ENCODE measurements at regions not wholly inside any gene's neighbourhood (a gene's known extent, or its start where the extent isn't known, plus 50 kb on each side); places are given as distances from the start of the nearest gene placed in this dataset.
A peak's percentile ranks its signal among the peaks of the same experiment; 100 is the strongest.

DNA sequence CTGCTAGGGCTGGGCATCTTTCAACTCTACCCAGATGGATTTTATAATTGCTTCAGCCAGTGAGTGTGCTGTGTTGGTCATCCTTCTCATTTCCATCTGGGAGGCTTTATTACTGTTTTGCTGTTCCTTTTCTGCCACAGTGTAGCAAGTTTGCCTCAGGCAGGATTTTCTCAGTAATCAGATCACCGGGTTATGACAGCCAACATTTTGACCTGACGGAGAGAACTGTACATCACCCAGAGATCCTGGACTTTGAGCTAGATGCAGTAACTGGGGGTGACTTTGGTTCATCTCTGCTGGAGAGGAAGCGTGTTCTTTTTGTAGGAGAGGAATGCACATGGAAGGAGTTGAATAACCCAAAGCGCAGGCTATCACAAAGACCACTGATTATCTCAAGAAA, 111.8 kb upstream of the AGR3 start:
- H3K27me3 Mint-ChIP-seq = peaks cover 2% of the 10 kb centered on the region
- no peaks in the 10 kb centered on the region for H3K4me1 Mint-ChIP-seq (ENCODE audit: low read depth)
- no peak overlapping the region for H3K27ac Mint-ChIP-seq
- no peaks in the 10 kb centered on the region for H3K36me3 Mint-ChIP-seq
- H3K9me3 Mint-ChIP-seq (ENCODE audit: low read depth) = no peaks in the 10 kb centered on the region
- no peak overlapping the region for H3K4me3 Mint-ChIP-seq

DNA sequence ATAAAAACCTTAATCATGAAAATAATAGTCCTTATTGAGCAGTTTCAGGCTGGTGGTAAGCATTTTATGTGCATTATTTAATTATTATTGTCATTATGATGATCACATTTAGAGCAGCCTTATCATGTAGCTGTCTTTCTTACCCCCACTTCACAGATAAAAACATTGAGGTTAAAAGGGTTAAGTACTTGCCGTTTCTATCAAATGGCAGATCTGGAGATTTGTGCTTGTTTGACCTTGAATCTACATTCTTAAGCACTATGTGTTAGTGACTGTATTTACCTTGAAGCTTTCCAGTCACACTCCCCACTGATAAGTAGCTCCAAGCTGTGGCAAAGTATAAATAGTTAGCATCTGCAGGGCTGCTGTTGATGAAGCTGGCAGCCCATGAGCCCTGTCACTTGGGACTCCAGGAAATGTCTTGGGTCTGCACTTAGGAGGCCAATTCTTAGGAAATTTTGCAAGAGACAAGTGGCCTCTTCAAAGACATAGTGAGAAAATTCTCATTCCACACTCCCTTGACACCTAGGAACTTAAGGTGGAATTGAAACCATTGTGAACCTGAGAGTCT, 116.8 kb upstream of the AGR3 start:
- no peaks in the 10 kb centered on the region for H3K27me3 Mint-ChIP-seq
- no peaks in the 10 kb centered on the region for H3K36me3 Mint-ChIP-seq
- peaks cover 12% of the 10 kb centered on the region for H3K4me1 Mint-ChIP-seq (ENCODE audit: low read depth)
- H3K27ac Mint-ChIP-seq = no peak overlapping the region
- H3K9me3 Mint-ChIP-seq (ENCODE audit: low read depth) = no peaks in the 10 kb centered on the region
- no peak overlapping the region for H3K4me3 Mint-ChIP-seq

DNA sequence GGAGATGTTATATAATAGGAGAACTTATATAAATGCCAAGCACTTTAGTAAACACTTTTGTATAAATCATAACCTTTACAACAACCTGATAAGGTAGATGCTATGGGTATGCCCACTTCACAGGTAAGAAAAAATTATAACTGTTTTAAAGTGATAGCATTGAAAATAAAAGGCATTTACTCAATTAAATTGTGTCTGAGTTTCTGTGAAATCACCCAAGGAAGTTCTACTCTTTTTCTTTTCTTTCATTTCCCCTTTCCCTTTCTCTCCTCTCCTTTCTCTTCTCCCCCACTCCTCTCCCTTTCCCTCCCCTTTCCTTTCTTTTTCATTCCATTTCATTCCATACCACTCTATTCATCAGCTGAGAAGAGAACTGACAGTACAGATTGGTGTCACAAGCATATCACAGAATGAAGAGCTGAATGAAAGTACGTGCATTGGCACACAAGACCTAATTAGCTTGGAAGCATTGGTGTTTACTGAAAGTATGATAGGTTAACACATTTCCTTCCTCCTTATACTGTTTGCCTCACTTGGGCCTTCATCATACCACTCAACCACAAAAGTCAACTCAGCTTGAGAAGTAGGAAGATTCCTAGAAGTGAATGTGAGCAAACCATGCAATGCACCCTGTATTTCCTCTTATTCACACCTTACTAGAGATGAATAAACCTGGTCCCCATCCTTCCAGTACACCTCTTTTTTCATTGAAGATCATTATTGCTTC, 117.9 kb upstream of the AGR3 start:
- no peaks in the 10 kb centered on the region for H3K9me3 Mint-ChIP-seq (ENCODE audit: low read depth)
- H3K4me3 Mint-ChIP-seq = no peak overlapping the region
- H3K36me3 Mint-ChIP-seq = peaks cover 2% of the 10 kb centered on the region
- peaks cover 12% of the 10 kb centered on the region for H3K4me1 Mint-ChIP-seq (ENCODE audit: low read depth)
- H3K27me3 Mint-ChIP-seq = no peaks in the 10 kb centered on the region
- peak overlapping the region; percentile 81 for H3K27ac Mint-ChIP-seq

DNA sequence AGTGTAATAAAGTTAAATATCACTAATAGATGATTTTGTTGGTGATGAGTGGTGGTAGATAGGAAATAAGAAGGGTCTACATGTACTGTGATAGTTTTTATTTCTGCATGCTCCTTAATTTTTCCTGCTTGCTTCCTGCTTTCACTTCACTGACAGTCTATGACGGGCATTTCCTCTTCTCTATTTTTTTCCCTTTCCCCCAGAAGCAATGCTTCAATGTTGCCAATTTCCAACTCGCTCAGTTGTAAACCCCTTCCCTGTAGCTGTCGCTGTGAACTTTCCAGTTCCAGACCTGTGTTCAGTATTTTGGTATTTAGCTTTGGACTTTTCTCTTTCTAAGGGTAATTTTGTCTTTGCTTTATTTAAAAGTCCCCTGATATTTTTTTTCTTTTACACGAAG, 123.5 kb upstream of the AGR3 start:
- no peaks in the 10 kb centered on the region for H3K9me3 Mint-ChIP-seq (ENCODE audit: low read depth)
- no peaks in the 10 kb centered on the region for H3K27me3 Mint-ChIP-seq
- H3K27ac Mint-ChIP-seq = no peak overlapping the region
- H3K4me1 Mint-ChIP-seq (ENCODE audit: low read depth) = peaks cover 12% of the 10 kb centered on the region
- peaks cover 2% of the 10 kb centered on the region for H3K36me3 Mint-ChIP-seq
- H3K4me3 Mint-ChIP-seq = no peak overlapping the region

DNA sequence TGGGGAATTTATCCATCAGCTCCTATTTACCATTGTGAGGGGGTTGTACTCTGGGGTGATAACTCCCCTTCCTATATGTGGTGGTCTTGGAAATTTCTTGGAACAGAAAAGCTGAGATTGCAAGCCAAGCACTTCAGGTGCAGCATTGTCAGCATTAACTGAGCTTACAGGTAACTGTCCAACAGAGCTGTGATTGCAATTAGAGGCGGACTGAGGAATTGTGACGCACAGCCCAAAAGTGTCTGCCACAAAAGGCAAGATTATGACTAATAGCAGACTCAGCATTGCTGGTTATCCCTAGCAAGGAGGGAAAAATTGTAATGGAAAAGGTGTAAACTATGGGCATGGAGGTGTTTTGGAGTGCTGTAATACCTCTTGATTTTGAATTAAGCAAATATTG, 126.1 kb upstream of the AGR3 start:
- no peaks in the 10 kb centered on the region for H3K9me3 Mint-ChIP-seq (ENCODE audit: low read depth)
- H3K4me3 Mint-ChIP-seq = no peak overlapping the region
- H3K27ac Mint-ChIP-seq = no peak overlapping the region
- peaks cover 16% of the 10 kb centered on the region for H3K4me1 Mint-ChIP-seq (ENCODE audit: low read depth)
- no peaks in the 10 kb centered on the region for H3K27me3 Mint-ChIP-seq
- H3K36me3 Mint-ChIP-seq = peaks cover 2% of the 10 kb centered on the region

DNA sequence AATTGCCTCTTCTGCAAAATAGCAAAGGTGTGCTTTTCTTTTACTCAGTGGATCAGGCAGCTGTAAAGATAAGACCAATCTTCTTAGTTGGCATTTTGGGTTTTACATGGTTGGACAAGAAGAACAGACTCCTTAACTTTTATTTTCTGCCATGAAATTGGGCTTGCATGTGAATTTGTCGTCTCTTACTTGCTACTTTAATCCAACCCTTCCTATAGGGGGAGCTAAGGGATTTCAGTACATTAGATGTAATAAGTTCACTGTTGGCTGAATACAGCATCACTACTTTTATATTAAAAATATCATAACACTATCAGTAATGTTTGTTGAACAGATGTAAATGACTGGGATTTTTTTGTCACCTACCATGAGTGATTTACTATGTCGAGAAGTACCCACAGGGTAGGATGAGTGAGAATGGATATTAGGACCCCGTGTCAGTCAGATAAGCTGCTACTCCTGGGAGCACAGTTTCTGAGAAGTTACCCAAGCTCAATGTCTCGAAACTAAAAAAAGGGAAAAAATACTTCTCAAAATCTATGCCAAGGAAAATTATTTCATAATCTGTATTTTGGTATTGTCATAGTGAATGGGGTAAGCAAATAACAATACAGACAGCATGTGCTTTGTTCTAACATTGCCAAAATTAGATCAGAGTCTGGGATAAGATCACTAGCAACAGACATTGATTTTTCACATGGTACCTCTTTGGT, 127.4 kb upstream of the AGR3 start:
- no peaks in the 10 kb centered on the region for H3K27me3 Mint-ChIP-seq
- peaks cover 16% of the 10 kb centered on the region for H3K4me1 Mint-ChIP-seq (ENCODE audit: low read depth)
- H3K9me3 Mint-ChIP-seq (ENCODE audit: low read depth) = no peaks in the 10 kb centered on the region
- no peak overlapping the region for H3K4me3 Mint-ChIP-seq
- H3K27ac Mint-ChIP-seq = no peak overlapping the region
- no peaks in the 10 kb centered on the region for H3K36me3 Mint-ChIP-seq

DNA sequence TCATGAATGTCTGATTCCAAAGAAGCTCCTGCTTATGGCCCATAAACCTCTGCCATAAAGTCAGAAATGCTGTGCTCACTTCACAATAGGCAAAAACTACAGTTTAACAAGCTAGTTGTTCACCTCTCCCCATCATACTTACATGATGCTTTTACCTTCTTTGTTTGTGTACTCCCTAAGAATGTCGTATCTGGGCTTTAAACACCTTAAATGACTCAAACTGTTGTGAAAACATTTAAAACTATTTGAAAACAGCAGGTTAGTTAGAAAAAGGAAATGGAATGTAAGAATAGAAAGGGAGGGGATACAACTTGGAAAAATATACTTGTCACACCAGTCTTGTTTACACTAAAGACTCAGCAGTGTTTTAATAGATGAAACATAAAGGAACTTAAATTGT, 128.2 kb upstream of the AGR3 start:
- Mint-ChIP-seq H3K27me3 (no peaks in the 10 kb centered on the region), H3K4me3 (no peak overlapping the region), H3K4me1 (ENCODE audit: low read depth) (peaks cover 16% of the 10 kb centered on the region), H3K27ac (no peak overlapping the region), H3K36me3 (no peaks in the 10 kb centered on the region), H3K9me3 (ENCODE audit: low read depth) (no peaks in the 10 kb centered on the region)

DNA sequence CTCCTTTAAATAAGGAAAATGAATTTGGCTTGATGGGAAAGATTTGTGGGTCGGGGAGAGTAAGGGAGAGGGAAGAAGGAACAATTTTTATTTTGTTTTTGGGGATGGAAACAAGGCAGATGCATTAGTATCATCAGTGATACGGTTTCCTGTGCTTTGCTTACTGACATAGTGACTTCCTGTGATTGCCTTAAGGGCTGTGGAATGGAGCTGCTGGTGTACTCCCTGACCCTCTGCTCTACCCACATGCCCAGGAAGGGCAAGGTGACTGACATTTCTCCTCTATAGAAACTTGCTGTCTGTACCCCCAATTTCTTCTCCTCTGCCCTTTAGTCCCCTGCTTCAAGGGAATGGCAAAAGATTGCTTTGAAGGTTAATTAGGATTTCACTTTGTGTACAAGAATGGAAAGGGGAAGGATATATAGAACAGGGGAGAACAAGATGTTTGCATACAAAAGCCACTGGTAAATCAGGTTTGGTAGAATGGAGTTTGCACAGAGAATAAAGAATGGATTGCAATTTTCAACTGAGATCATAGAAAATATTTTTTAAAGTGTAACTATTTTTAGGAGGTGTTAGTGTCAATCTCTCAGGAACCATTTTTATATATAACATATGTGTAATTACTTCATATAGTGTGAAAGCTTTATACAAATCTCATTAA, 129.0 kb upstream of the AGR3 start:
- Mint-ChIP-seq H3K4me3 (no peak overlapping the region), H3K27ac (no peak overlapping the region), H3K4me1 (ENCODE audit: low read depth) (peaks cover 16% of the 10 kb centered on the region), H3K27me3 (no peaks in the 10 kb centered on the region), H3K9me3 (ENCODE audit: low read depth) (no peaks in the 10 kb centered on the region), H3K36me3 (no peaks in the 10 kb centered on the region)

DNA sequence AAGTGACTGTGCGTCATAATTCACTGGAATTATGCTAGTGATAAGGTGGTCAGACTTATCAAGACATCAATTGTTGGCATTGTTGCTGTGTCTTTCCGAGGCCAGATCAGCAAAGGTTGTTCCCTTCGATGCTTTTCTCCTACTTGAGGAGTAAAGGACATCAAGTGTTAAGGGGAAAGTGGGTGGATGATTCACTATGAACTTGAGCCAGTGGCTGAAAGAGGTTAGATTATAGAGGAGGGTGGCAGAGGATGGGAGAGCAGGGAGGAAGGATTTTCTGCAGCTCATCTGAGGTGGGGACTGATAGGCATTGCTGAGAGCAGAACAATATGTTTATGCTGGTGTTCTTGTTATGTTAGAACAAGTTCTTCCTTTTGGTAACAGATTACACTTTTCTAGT, 131.4 kb upstream of the AGR3 start:
- H3K4me3 Mint-ChIP-seq = no peak overlapping the region
- no peaks in the 10 kb centered on the region for H3K36me3 Mint-ChIP-seq
- H3K27me3 Mint-ChIP-seq = no peaks in the 10 kb centered on the region
- H3K27ac Mint-ChIP-seq = no peak overlapping the region
- H3K9me3 Mint-ChIP-seq (ENCODE audit: low read depth) = no peaks in the 10 kb centered on the region
- H3K4me1 Mint-ChIP-seq (ENCODE audit: low read depth) = peaks cover 16% of the 10 kb centered on the region

DNA sequence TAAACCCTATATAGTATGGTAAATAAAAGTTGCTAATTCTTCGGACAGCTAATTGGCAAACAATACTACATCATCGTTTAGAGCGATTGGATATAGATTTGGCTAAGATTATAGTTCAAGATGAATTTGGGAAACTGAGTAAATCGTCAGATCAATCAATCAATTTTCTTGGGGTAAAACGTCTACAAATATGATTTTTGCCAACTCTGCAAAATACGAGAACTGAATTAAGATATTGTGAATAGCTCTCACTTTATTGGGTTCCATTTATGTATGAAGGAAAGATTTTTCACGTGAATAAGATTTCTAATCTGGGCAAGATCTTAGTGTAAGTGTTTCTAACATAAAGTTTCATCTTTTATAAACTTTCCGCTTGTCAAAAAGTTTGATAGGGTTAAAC, 132.9 kb upstream of the AGR3 start:
- Mint-ChIP-seq H3K4me3 (no peak overlapping the region), H3K36me3 (no peaks in the 10 kb centered on the region), H3K27me3 (no peaks in the 10 kb centered on the region), H3K9me3 (ENCODE audit: low read depth) (no peaks in the 10 kb centered on the region), H3K27ac (no peak overlapping the region), H3K4me1 (ENCODE audit: low read depth) (peaks cover 11% of the 10 kb centered on the region)

DNA sequence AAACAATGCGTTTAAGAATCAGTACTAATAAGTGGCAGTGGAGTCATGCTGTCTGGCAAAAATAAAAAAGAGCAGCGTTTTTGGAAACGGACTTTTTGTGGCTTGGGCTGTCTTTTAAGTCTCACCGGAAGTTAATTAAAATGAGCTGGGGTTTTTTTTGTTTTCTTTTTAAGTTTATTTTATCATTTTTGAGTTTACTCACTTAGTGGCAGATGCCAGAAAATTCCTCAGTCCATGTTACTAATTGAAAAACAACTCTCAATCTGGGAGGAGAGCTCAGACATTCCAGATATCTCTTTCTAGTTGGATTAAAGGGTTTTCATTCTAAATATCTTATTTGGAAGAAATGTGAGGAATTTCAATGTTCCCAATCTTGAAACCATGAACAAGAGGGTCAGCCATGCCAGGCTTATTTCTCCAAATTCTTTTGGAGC, 133.8 kb upstream of the AGR3 start:
- no peak overlapping the region for H3K4me3 Mint-ChIP-seq
- no peak overlapping the region for H3K27ac Mint-ChIP-seq
- H3K27me3 Mint-ChIP-seq = peaks cover 5% of the 10 kb centered on the region
- H3K9me3 Mint-ChIP-seq (ENCODE audit: low read depth) = no peaks in the 10 kb centered on the region
- peaks cover 4% of the 10 kb centered on the region for H3K4me1 Mint-ChIP-seq (ENCODE audit: low read depth)
- H3K36me3 Mint-ChIP-seq = no peaks in the 10 kb centered on the region

DNA sequence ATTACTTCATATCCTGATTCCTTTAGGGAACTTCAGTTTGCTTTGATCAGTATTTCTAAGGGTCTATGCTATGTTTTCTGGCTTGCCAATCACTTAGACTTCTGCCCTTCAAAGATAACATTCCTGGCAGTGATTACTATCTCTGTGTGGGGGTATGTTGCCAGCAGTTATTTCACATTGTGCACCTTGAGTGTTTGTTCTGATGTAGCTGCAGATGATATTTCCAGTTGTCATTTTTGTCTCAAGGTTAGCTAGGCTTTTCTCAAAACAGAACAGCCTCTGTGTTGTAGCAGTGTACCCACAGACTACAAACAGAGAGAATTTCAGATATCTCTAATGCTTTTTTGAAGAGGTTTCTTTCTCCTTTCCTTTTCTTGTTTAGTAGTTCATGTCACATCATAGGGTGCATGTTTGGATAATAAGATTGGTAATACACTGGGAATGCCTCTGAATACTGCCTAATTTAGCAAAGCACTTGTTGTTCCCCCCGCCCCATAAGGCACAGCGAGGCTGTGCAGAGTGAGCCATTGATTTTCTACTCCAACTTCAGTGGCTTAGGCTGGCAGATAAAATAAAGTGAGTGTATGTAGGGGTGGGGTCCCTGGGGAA, 134.7 kb upstream of the AGR3 start:
- Mint-ChIP-seq H3K4me3 (no peak overlapping the region), H3K27me3 (peaks cover 5% of the 10 kb centered on the region), H3K36me3 (no peaks in the 10 kb centered on the region), H3K4me1 (ENCODE audit: low read depth) (no peaks in the 10 kb centered on the region), H3K27ac (no peak overlapping the region), H3K9me3 (ENCODE audit: low read depth) (no peaks in the 10 kb centered on the region)

DNA sequence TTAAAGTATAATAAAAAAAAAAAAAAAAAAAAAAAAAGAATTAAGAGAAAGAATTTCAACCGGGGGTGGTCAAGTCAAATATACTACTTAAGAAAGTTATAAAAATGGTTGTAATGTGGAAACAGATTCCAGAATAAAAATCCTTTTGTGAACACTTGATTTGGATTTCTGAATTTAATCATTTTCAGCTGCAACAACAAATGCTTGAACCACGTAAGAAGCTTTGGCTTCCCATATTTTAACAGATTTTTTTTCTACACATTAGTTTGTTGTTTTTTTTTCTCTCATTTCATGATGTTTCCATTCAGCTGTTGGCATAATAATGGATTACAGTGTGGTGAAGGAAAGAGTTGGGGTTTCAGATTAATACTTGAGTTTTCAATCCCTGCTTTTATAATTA, 137.3 kb upstream of the AGR3 start:
- no peaks in the 10 kb centered on the region for H3K36me3 Mint-ChIP-seq
- peaks cover 10% of the 10 kb centered on the region for H3K4me1 Mint-ChIP-seq (ENCODE audit: low read depth)
- H3K27me3 Mint-ChIP-seq = peaks cover 9% of the 10 kb centered on the region
- no peak overlapping the region for H3K27ac Mint-ChIP-seq
- H3K9me3 Mint-ChIP-seq (ENCODE audit: low read depth) = no peaks in the 10 kb centered on the region
- no peak overlapping the region for H3K4me3 Mint-ChIP-seq

DNA sequence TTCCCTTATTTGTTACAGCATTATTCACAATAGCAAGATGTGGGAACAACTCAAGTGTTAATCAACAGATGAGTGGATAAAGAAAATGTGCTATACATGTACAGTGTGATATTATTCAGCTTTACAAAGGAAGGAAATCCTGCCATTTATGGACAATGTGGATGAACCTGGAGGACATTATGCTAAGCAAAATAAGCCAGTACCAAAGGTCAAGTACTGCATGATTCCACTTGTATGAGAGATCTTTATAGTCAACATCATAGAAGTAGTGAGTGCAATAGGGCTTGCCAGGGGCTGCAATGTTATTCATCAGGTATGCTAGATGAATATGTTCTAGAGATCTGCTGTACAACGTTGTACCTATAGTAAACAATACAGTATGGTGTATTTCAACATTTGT, 138.5 kb upstream of the AGR3 start:
- H3K4me3 Mint-ChIP-seq = no peak overlapping the region
- H3K4me1 Mint-ChIP-seq (ENCODE audit: low read depth) = peaks cover 10% of the 10 kb centered on the region
- no peaks in the 10 kb centered on the region for H3K9me3 Mint-ChIP-seq (ENCODE audit: low read depth)
- H3K36me3 Mint-ChIP-seq = no peaks in the 10 kb centered on the region
- no peak overlapping the region for H3K27ac Mint-ChIP-seq
- peaks cover 9% of the 10 kb centered on the region for H3K27me3 Mint-ChIP-seq

DNA sequence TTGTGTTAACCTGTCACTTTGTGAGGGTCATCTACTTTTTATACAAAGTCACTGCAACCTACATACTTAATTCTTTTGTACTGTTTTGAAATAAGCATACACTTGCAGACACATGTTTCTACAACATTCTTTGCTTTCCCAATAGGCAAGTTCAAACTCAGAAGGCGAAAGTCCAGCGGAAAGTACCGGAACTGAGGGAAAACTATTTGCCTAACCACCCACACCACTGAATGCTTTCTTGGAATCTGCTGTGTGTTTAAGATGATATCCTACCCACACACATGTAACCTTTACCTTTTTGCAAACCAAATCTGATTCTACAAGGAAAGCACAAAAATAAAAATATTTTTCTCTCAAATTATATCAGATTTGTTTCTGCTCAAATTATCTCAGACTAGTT, 139.4 kb upstream of the AGR3 start:
- Mint-ChIP-seq H3K4me1 (ENCODE audit: low read depth) (peaks cover 10% of the 10 kb centered on the region), H3K4me3 (no peak overlapping the region), H3K9me3 (ENCODE audit: low read depth) (no peaks in the 10 kb centered on the region), H3K36me3 (no peaks in the 10 kb centered on the region), H3K27me3 (peaks cover 9% of the 10 kb centered on the region), H3K27ac (no peak overlapping the region)
